Smooth muscle cell of the brain vasculature (primary cell): ENCODE measurements at regions not wholly inside any gene's neighbourhood (a gene's known extent, or its start where the extent isn't known, plus 50 kb on each side); places are given as distances from the start of the nearest gene placed in this dataset.
"Not testable (repeated sequence)": the region's sequence is repeated elsewhere in the genome, so short reads cannot be mapped to it uniquely, and the experiment has no call there.

Experiments used
- DNase-seq: peaks from one replicate; pipeline ENCODE4 v3.0.0-alpha.2; 2012; ENCODE audit warnings: low read depth, low spot score

DNA sequence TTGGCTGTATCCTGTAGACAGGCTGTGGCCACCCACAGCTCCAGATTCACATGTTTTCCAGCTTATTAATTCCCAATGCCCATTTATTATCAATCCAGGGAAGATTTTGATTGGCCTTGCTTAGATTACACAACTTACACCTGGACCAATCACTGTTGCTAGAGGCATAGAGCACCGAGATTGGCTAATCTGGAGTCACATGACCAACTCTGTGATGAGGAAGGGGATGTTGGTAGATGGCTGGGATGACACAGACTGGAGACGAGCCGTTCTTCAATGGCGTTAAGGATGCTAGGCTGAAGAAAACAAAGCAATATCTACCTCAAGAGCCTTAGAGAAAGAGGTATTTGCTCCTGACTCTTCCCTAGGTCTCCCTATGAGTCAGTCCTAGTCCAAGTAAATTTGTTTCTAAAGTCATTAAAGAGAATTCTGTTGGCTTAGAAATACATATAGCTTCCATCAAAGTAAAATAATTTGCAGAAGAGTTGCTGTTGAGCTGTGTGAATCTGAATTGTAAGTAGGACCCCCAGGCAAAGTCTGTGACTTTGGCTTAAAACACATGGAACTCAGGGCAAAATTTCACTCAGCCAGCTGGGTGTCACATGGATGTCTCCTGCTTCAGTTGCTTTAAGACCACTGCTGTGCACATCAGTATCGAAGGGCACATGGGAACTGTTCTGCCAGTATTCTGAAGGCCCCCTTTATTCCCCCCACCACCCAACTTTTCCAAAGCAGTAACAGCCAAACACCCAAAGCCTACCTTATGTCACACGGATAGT lies 326.4 kb upstream of the KLF4 start:
- no peak for DNase-seq

DNA sequence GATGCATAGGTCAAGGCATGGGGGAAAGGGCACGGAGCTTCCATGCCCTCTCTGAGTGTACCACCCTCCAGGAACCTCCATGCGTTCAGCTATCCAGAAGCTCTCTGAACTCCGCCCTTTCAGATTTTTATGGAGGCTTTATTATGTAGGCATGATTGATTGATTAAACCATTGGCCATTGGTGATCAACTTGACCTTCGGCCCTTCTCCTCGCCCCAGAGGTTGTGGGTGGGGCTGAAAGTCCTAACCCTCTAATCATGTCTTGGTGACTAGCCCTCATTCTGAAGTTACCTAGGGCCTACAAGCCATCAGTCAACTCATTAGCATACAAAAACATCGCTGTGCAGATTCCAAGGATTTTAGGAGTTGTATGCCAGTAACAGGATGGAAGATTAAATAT lies 323.7 kb upstream of the KLF4 start:
- no peak for DNase-seq

DNA sequence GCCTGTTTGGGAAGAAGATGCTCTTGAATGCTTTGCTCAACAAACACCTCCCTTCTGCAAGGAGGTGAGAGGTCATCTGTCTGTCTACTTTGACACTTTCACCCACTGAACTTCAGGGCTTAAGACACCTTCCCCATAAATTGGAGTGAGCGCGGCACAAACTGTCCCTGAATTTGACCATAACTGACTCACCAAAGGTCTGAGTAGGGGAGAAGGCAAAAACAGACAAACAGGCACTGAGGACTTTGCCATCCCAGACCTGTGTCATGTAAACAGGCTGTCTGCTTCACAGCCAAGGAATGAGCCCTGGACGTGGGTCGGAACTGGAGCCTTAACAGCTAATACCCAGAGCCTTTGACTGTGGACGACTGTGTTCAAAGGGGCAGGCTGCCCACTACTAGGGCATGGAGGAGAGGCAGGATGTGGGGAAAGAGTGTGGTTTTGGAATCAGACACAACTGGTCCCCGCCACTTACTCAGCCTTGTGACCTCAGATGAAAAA lies 320.9 kb upstream of the KLF4 start:
- DNase-seq = no peak

DNA sequence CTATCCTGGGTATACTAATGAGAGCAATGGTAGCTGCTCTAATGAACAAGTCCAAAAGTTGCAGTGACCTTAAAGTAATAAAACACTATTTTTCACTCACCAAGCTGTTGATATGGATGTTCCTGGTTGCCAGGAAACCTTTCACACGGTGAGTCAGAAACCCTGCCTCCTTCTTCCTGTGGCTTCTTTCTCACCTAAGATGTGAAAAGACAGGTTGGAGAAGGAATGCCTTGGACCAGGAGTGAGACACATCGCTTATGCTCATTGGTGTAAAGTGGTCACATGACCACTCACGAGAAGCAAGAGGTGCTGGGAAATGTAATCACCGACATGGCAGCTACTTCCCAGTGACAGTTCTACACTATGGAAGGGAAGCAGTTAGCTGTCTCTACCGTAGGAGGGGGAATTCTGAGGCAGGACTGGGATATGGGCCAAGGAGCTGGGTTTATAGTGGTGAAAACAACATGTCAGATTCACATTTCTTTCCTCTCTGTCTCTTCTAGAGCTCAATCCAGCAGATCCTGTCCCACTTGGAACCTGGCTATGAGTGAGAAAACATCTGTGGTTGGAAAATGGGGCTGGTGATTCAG lies 320.4 kb upstream of the KLF4 start:
- DNase-seq = no peak

DNA sequence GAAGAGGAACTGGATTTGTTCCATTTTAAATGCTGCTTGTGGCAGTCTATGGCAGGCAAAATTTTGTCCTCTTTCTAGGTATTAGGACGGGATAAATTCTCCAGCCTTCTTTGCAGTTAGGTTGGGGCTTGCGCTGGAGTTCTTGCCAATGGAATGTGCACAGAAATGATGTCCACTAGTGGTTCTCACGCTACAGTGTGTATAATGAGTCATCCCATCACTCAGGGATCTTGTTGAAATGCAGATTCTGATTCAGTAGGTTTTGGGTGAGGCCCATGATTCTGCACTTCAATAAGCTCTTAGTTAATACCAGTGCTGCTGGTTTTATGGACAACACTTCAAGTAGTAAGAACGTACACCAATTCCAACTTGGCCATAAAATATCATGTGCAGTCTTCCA lies 317.6 kb upstream of the KLF4 start:
- DNase-seq = no peak

DNA sequence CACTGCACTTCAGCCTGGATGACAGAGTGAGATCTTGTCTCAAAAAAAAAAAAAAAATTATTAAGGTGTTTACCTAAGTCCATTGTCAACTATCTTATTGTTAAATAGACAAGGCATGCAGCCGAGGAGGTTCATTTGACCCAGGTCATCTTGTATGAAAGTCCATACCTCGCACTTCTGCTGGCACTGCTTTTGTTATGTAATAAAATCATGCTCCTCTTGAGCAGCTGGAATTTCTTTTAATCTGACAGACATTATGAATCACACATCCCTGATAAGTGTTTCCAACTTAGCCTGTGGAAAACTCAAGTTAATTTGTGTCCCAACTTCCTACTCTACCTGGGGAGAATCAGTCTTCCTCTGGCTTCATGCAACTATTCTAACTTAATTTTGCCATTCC lies 315.6 kb upstream of the KLF4 start:
- no peak for DNase-seq

DNA sequence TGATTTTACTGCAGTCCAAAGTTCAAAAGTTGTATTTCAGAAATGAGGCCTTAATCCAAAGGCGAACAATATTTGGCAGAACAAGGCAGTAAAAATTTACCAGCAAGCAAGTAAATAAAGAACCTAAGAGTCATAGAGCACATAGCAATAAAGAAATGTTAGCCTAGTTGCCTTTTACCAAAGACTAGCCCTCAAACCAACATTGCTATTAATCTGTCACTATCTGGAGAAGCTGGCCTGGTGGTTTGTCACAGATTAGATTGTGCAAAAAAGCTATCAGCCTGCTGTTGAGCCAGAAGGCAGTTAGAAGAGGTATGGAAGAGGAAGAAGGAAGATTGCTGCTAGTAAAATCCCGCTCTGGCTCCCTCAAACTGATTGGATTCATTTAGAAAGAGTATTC lies 304.7 kb upstream of the KLF4 start:
- no peak for DNase-seq

DNA sequence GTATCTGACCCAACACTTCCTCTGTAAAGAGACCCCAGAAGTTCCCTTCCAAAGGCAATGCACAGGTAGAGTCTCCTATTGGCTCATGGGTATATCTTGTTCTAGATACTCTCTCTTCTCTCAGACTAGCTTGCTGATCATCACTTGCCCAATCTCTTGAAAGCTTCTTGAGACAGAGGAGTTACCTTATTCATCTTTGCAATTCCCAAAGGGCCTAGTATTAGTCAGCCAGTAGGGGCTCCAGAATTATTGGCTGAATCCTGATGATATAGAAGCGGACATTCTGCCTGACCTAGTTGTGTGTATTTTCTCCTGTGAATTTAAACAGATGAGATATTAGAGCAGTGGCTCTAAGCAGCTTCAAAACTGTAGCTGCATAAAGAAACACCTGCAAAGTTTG lies 304.0 kb upstream of the KLF4 start:
- DNase-seq = no peak

DNA sequence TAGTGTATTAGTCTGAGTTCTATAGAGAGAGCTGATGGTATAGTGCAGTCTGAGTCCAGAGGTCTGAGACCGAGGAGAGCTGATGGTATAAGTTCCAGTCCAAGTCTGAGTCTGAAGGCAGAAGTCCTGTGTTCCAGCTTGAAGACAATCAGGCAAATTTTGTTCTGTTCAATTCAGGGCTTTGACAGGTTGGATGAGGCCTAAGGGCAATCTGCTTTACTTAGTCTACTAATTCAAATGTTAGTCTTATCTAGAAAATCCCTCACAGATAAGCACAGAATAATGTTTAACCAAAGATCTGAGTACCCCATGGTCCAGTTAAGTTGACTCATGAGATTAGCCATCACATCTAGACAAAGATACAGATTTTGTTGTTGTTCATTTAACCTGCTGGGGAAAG lies 303.0 kb upstream of the KLF4 start:
- no peak for DNase-seq

DNA sequence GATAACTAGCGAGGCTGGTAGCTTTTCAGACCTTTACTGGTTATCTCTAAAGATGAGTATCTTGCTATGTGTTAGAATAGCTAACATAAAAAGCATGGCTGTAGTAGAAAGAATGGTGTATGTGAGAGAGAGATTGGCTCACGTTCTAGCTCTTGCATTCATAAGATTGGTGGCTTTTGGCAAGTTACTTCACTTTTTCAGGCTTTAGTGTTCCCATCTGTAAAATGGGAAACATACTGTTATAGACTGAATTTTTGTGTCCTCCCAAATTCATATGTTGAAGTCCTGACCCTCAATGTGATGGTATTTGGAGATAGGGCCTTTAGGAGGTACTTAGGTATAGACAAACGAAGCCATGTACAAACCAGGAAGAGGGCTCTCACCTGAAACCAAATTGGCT lies 302.4 kb upstream of the KLF4 start:
- no peak for DNase-seq

DNA sequence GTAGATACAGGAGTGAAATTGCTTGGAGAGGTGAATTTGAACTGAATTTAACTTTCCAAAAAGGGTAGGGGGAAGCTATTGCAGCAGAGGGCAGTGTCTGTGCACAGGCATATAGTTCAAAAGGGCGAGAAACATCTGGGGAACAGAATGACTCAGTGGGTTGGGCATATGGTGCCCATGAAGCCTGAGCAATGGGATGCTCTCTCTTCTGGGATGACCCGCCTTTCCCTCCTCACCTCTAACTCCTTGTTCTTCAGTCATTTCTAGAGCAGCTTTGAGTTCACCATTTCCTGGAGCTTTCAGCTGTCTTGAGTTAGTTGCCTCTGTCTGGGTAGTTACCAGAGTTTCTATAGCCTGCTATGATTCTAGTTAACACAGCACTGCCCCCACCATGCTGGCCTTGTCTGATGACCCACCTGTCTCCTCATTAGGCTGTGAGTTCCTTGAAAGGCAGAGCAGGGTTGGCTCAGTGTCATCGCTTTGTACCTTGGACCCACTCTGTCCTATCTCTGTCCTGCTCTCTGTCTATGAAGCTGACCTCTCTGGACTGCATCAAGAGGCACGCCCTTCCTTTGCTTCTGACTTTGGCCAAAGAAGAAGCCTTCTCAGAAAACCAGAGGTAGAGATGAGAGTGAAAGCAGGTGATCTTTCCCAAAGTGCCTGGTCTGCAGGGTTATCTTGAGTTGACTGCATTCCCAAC lies 299.6 kb upstream of the KLF4 start:
- no peak for DNase-seq

DNA sequence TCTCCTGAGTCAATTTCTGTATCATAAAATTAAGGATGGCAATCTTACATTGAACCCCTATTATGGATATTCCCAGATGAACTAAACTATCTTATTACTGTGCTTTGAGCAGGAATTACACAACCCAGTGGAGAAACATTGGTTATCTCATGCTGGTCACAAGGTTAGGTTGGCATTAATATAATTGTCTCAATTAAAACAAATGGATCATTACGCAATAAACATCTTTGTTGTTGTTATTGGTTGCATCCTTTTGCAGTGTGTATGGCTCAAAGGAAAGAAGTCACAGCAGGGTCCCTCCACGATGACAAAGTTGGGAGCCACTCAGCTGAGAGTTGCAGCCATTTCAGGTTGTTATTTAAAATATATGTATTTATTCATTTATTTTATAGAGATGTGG lies 297.0 kb upstream of the KLF4 start:
- no peak for DNase-seq

DNA sequence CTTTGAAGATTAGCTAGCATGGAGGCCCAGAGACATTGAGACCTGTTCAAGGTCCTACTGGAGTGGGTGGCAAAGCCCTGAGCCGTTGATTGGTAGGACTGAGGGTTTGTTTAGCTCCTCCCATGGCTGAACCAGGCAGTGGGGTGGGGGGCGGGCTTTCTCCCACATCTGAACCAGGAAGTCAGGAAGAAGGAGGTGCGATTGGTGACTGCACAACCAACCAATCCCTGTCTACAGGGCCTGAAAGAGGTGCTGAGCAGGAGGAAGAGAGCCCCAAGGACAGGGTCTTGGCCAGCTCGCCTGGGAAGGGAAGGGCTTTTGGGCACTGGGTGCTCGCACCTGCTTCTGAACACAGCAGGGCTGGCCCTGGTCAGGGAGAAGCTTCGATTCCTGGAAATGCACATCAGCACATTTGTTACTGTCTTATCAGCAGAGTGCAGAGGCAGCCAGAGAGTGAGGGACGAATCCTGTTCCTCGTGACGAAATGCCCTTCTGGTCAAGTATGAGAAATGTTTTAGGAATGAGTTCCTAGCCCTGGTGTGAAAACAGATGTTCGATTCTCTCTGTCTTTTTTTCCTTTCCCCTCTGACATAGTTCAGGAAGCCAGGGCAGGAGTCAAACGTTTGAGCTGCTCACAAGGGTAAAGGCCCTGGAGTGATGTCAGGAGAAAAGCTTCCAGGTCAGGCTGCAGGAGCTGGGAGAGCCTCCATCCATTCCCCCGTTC lies 294.8 kb upstream of the KLF4 start:
- no peak for DNase-seq

DNA sequence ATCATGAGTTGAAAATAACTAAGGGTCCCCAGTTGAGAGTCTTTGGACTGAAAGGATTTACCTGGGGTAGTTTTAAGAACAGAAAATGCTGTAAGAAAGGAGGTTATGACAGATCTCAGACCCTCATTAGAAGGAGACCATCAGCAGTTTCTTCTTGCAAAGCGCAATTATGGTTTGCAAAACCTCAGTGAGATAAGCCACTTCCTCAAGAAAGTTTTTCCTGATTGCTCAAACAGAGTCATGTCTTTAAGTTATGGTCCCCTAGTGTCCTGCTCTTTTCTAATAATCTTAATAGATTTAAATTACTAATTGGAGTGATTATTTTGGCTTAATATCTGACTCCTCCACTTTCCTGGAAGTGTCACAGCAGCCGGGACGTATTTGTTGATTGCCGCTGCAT lies 293.2 kb upstream of the KLF4 start:
- no peak for DNase-seq

DNA sequence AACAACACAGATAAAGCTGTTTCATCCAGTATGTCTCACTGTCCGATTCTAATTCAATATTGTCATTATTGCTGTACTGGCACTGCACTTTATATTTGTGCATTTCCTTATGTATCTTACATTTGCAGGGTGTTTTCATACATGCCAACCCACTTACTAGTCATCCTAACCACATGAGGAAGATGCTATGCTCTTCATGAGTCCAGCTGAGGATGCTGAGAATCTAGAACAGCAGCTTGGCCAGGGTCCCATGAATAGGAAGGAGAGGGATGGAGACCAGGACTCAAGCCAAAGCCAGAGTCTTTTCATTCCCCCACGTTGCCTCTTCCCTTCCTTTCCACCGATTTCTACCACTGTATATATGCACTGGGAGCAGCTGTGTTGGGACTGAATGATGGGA lies 292.8 kb upstream of the KLF4 start:
- DNase-seq = no peak

DNA sequence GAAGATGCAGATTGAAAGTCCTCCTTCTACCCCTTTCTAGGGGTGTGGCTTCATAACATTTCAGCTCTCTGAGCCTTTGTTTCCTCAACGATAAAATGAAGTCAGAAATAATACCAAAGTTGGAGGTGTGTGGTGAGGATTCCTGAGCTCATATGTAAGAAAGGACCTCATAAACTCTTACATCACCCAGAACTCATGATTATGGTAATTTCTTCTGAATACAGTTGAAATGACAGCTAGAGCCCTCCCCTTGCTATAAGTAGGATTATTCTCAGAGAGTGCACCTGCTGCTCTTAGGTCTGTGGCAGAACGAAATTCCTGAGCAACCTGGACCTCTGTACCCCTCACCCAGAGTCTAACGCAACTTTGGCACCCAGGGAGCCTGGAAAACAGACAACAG lies 291.4 kb upstream of the KLF4 start:
- no peak for DNase-seq

DNA sequence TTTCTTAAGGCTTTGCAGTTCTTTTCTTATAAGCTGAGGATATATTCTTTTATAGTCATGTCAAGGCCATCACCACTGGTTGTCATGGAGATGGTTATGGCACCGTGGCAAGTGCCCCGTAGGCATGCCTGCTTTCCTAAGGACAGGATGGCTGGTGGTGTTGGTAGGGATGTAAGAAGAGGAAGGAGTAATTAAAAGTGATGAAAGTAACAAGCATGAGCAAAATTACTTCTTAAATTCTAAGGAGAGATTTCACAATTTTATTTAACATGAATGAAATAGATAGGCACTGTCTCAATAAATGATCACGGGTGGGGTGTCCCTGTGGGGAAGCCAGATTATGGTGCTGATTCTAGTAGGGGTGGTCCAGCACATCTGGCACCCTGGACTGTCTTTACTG lies 290.2 kb upstream of the KLF4 start:
- no peak for DNase-seq

DNA sequence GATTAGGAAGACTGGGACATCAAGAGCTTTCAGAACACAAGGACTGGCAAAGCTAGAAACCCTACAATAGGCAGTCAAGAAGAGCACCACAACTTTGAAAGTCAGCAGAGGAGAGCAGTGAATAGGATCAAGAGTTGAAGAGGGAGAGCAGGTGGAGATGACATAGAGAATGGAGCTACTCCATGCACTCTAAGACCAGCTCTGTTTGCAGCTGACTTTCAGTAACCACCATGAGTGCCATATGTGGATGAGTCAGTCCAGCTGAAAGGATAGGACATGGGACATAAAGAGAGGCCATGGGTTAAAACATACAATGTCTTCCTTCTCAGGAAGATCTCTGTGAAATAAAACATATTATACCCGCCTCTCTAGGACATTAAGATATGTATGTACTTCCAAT lies 289.1 kb upstream of the KLF4 start:
- DNase-seq = no peak

DNA sequence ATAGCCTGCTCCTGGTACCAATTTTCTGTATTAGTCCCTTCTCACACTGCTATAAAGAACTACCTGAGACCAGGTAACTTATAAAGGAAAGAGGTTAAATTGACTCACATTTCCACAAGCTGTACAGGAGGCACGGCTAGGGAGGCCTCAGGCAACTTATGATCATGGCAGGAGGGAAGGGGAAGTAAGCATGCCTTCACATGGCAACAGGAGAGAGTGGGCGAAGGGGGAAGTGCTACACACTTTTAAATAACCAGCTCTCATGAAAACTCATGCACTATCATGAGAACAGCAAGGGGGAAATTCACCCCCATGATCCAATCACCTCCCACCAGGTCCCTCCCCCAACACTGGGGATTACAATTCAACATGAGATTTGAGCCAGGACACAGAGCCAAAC lies 284.5 kb upstream of the KLF4 start:
- not testable (repeated sequence) for DNase-seq

DNA sequence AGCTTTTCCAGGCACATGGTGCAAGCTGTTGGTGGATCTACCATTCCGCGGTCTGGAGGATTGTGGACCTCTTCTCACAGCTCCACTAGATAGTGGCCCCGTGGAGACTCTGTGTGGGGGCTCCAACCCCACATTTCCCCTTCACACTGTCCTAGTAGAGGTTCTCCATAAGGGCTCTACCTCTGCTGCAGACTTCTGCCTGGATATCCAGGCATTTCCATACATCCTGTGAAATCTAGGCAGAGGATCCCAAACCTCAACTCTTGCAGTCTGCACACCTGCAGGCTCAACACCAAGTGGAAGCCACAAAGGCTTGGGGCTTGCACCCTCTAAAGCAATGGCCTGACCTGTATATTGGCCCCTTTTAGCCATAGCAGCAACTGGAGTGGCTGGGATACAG lies 283.4 kb upstream of the KLF4 start:
- DNase-seq = no peak

DNA sequence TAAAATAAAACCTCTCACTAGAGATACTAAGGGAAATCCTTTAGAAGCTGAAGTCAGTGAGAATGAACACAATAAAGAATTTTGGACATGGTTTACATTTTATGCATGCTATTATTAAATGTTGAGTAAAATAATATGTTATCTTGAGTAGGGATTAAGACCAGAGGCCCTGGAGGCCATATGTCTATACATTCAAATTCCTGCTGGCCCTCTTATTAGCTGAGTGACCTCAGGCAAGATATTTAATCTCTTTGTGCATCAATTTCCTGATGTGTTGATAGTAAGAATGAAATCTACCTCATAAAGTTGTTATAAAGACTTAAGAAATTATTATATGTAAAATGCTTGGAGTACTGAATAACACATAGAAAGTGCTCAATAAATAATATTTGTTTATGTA lies 281.1 kb upstream of the KLF4 start:
- no peak for DNase-seq

DNA sequence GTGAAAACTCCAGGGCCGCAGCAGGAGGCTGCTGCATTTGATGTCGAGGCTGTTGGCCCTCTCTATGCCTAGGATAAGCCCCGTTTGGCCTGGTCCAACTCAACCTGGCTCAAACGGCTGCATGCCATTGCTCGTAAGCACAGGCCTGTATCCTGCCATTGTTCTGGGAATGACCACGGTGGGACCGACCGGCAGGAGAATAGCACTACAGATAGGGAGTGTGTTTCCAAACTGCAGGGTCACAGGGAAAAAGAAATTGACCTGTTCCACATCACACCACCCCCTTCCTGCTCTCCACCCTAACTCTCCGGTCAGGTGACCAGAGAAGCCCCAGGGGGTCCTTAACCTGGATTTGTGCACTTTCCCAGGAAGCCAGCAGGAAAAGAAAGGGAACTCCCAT lies 278.7 kb upstream of the KLF4 start:
- no peak for DNase-seq
